H9 (cell line): ENCODE measurements at regions not wholly inside any gene's neighbourhood (a gene's known extent, or its start where the extent isn't known, plus 50 kb on each side); places are given as distances from the start of the nearest gene placed in this dataset.

Experiments
- DNase-seq: peaks from one replicate; pipeline ENCODE4 v3.0.0-alpha.2; 2017
- H2AFZ ChIP-seq: one replicate; pipeline ENCODE4 v1.6.1; 2013; ENCODE audit warnings: mild to moderate bottlenecking, low read length, control low read depth, moderate library complexity
- H2AK5ac ChIP-seq: 2 replicates; pipeline ENCODE4 v1.6.1; 2013; ENCODE audit warnings: low read length, control low read depth, mixed read lengths; ENCODE audit not compliant: insufficient read length
- H2BK120ac ChIP-seq: one replicate; pipeline ENCODE4 v1.6.1; 2013; ENCODE audit warnings: low read depth, mild to moderate bottlenecking, low read length, control low read depth, inconsistent platforms; ENCODE audit not compliant: poor library complexity, severe bottlenecking
- H2BK12ac ChIP-seq: 2 replicates; pipeline ENCODE4 v1.6.1; 2013; ENCODE audit warnings: low read length, control low read depth, mixed read lengths, low read depth; ENCODE audit not compliant: insufficient read length
- H2BK15ac ChIP-seq: 2 replicates; pipeline ENCODE4 v1.6.1; 2013; ENCODE audit warnings: low read depth, low read length, control low read depth
- H2BK20ac ChIP-seq: one replicate; pipeline ENCODE4 v1.6.1; 2013; ENCODE audit warnings: low read depth, mild to moderate bottlenecking, low read length, control low read depth, inconsistent platforms; ENCODE audit not compliant: poor library complexity, severe bottlenecking
- H2BK5ac ChIP-seq: 2 replicates; pipeline ENCODE4 v1.6.1; 2013; ENCODE audit warnings: low read length, control low read depth, mixed read lengths; ENCODE audit not compliant: insufficient read length
- H3K14ac ChIP-seq: 2 replicates; pipeline ENCODE4 v1.6.1; 2013; ENCODE audit warnings: low read length, control low read depth; ENCODE audit not compliant: insufficient read depth
- H3K18ac ChIP-seq: 2 replicates; pipeline ENCODE4 v1.6.1; 2013; ENCODE audit warnings: low read depth, mild to moderate bottlenecking, mixed read lengths, low read length, control low read depth; ENCODE audit not compliant: insufficient read length
- H3K23ac ChIP-seq: 2 replicates; pipeline ENCODE4 v1.6.1; 2013; ENCODE audit warnings: low read length, control low read depth, mixed read lengths, low read depth; ENCODE audit not compliant: insufficient read length
- H3K23me2 ChIP-seq: 2 replicates; pipeline ENCODE4 v1.6.1; 2013; ENCODE audit warnings: low read depth, mild to moderate bottlenecking, mixed read lengths, low read length, control low read depth; ENCODE audit not compliant: insufficient read length, poor library complexity, severe bottlenecking
- H3K27ac ChIP-seq: 2 replicates; pipeline ENCODE4 v1.5.1; 2013; ENCODE audit warnings: low read length, control low read depth, mixed read lengths, low read depth; ENCODE audit not compliant: insufficient read length
- H3K27me3 ChIP-seq: 2 replicates; pipeline ENCODE4 v1.6.1; 2013; ENCODE audit warnings: low read length, control low read depth, inconsistent platforms; ENCODE audit not compliant: insufficient read depth
- H3K4ac ChIP-seq: 2 replicates; pipeline ENCODE4 v1.6.1; 2013; ENCODE audit warnings: low read depth, mild to moderate bottlenecking, control low read depth, inconsistent platforms, low read length, moderate library complexity
- H3K4me1 ChIP-seq: 2 replicates; pipeline ENCODE4 v1.6.1; 2013; ENCODE audit warnings: low read length, control low read depth, inconsistent platforms; ENCODE audit not compliant: insufficient read depth
- H3K4me2 ChIP-seq: 2 replicates; pipeline ENCODE4 v1.6.1; 2013; ENCODE audit warnings: low read length, control low read depth, mixed read lengths; ENCODE audit not compliant: insufficient read length, insufficient read depth
- H3K56ac ChIP-seq: 2 replicates; pipeline ENCODE4 v1.6.1; 2013; ENCODE audit warnings: low read depth, mild to moderate bottlenecking, mixed read lengths, low read length, control low read depth; ENCODE audit not compliant: insufficient read length
- H3K79me1 ChIP-seq: 2 replicates; pipeline ENCODE4 v1.6.1; 2013; ENCODE audit warnings: low read depth, mild to moderate bottlenecking, moderate library complexity, low read length, control low read depth, inconsistent platforms; ENCODE audit not compliant: insufficient read depth, poor library complexity, severe bottlenecking
- H3K79me2 ChIP-seq: 2 replicates; pipeline ENCODE4 v1.6.1; 2013; ENCODE audit warnings: low read length, control low read depth, inconsistent platforms; ENCODE audit not compliant: insufficient read depth
- H3K9ac ChIP-seq: 2 replicates; pipeline ENCODE4 v1.6.1; 2013; ENCODE audit warnings: low read length, control low read depth, mixed read lengths; ENCODE audit not compliant: insufficient read length; ENCODE audit errors: extremely low read depth
- H3K9me3 ChIP-seq: one replicate; pipeline ENCODE4 v1.6.1; 2013; ENCODE audit warnings: low read depth, low read length, inconsistent platforms; ENCODE audit not compliant: control insufficient read depth
- H3T11ph ChIP-seq: one replicate; pipeline ENCODE4 v1.6.1; 2013; ENCODE audit warnings: mild to moderate bottlenecking, low read length, control low read depth, inconsistent platforms
- H4K20me1 ChIP-seq: one replicate; pipeline ENCODE4 v1.6.1; 2013; ENCODE audit not compliant: control insufficient read depth, insufficient read length, insufficient read depth
- H4K5ac ChIP-seq: 2 replicates; pipeline ENCODE4 v1.6.1; 2013; ENCODE audit warnings: low read depth, mild to moderate bottlenecking, mixed read lengths, low read length, control low read depth; ENCODE audit not compliant: insufficient read length
- H4K8ac ChIP-seq: replicated peaks from 2 replicates; pipeline ENCODE4 v1.6.1; 2013; ENCODE audit warnings: low read length, control low read depth, mixed read lengths, low read depth; ENCODE audit not compliant: insufficient read length
- H4K91ac ChIP-seq: 2 replicates; pipeline ENCODE4 v1.6.1; 2013; ENCODE audit warnings: low read depth, mild to moderate bottlenecking, moderate library complexity, mixed read lengths, low read length, control low read depth; ENCODE audit not compliant: insufficient read length
- H3K27ac Mint-ChIP-seq, 3 experiments: 2 replicates in 2 of 3; 3 replicates in 1 of 3; pipeline ENCODE4 v1.8.0; 2020 to 2021; ENCODE audit warnings: mixed read lengths in 3 of 3, mild to moderate bottlenecking in 1 of 3, moderate library complexity in 1 of 3
- H3K27me3 Mint-ChIP-seq: 2 replicates; pipeline ENCODE4 v1.8.0; 2021; ENCODE audit warnings: low read depth, mild to moderate bottlenecking, moderate library complexity, mixed read lengths
- H3K36me3 Mint-ChIP-seq, 3 experiments: 2 replicates in 2 of 3; 3 replicates in 1 of 3; pipeline ENCODE4 v1.8.0; 2020 to 2021; ENCODE audit warnings: low read depth in 3 of 3, mixed read lengths in 3 of 3; ENCODE audit not compliant: insufficient read depth in 1 of 3
- H3K4me1 Mint-ChIP-seq, 2 experiments: 2 replicates each; pipeline ENCODE4 v1.8.0; 2020; ENCODE audit warnings: mixed read lengths in 2 of 2
- H3K4me3 Mint-ChIP-seq, 2 experiments: 2 replicates in 1 of 2; 3 replicates in 1 of 2; pipeline ENCODE4 v1.8.0; 2020 to 2021; ENCODE audit warnings: mild to moderate bottlenecking in 2 of 2, mixed read lengths in 2 of 2, moderate library complexity in 1 of 2
- H3K9me3 Mint-ChIP-seq, 2 experiments: 2 replicates in 1 of 2; 3 replicates in 1 of 2; pipeline ENCODE4 v1.8.0; 2020; ENCODE audit warnings: mild to moderate bottlenecking in 2 of 2, mixed read lengths in 2 of 2, moderate library complexity in 1 of 2
- CTCF ChIP-seq: fragments of 200-600 bp; sonication (generic); conservative IDR thresholded peaks from 3 replicates; pipeline ENCODE4 v1.8.0; 2021; ENCODE audit warnings: antibody characterized with exemption, mild to moderate bottlenecking
- WGBS: extraction: QIAGEN DNeasy Blood & Tissue Kit; methylation state at CpG from one replicate; pipeline ENCODE4 v1.1.7; 2013; ENCODE audit warnings: missing lambda C conversion rate, low lambda C conversion rate, mixed read lengths; ENCODE audit not compliant: insufficient read length; ENCODE audit errors: extremely low coverage; 5-methylcytosine and 5-hydroxymethylcytosine counted together

GRCh38 chr13:72523049-72523448, 204.4 kb downstream of the MZT1 start:
- H3K14ac ChIP-seq = no peak overlapping the region
- no peak overlapping the region for H2AFZ ChIP-seq

More at GRCh38 chr13:72523049-72523448, 204.4 kb downstream of the MZT1 start:
- no peak overlapping the region for H2BK20ac ChIP-seq
- no peak overlapping the region for H2AK5ac ChIP-seq
- H2BK15ac ChIP-seq = no peak overlapping the region
- peaks cover 0 to 9% of the 10 kb centered on the region in 2 experiments; a peak in 4 of 5 replicates for H3K9me3 Mint-ChIP-seq
- H3T11ph ChIP-seq = no peak overlapping the region
- H3K4ac ChIP-seq = no peak overlapping the region
- no peak overlapping the region for H3K23ac ChIP-seq
- H3K27ac Mint-ChIP-seq = no peak overlapping the region; a peak in 1 of 7 replicates
- no peaks in the 10 kb centered on the region for H3K9me3 ChIP-seq
- H4K5ac ChIP-seq = no peak overlapping the region
- H2BK5ac ChIP-seq = no peak overlapping the region
- no peak overlapping the region for H3K18ac ChIP-seq
- no peak overlapping the region for H3K4me3 Mint-ChIP-seq
- H3K9ac ChIP-seq = no peak overlapping the region
- no peak overlapping the region for H2BK12ac ChIP-seq
- peaks cover 3% of the 10 kb centered on the region; the same call in 1 of the 2 replicates for H3K4me1 ChIP-seq
- no peaks in the 10 kb centered on the region for H4K20me1 ChIP-seq
- H3K27me3 ChIP-seq = no peaks in the 10 kb centered on the region
- H4K91ac ChIP-seq = no peak overlapping the region
- H3K27me3 Mint-ChIP-seq = peaks cover 12% of the 10 kb centered on the region
- no peak overlapping the region for H3K27ac ChIP-seq
- H3K4me1 Mint-ChIP-seq = peaks cover 18 to 29% of the 10 kb centered on the region in 2 experiments
- H3K56ac ChIP-seq = no peak overlapping the region
- WGBS = no CpG with 5 or more reads among the region's 4 CpGs
- no peak overlapping the region for H3K4me2 ChIP-seq
- no peaks in the 10 kb centered on the region for H3K23me2 ChIP-seq
- peaks cover 0 to 2% (median 0%) of the 10 kb centered on the region in 3 experiments; a peak in 2 of 7 replicates for H3K36me3 Mint-ChIP-seq
- H4K8ac ChIP-seq = no peak overlapping the region
- no peak for DNase-seq
- no peaks in the 10 kb centered on the region for H3K79me2 ChIP-seq
- no peak overlapping the region for H2BK120ac ChIP-seq
- H3K79me1 ChIP-seq = no peaks in the 10 kb centered on the region
- TF ChIP-seq CTCF = no peak
